Thyroid gland (tissue), 4 donors: ENCODE measurements at regions not wholly inside any gene's neighbourhood (a gene's known extent, or its start where the extent isn't known, plus 50 kb on each side); places are given as distances from the start of the nearest gene placed in this dataset.

Experiments
- CTCF ChIP-seq, 6 experiments: fragments of 200-600 bp in 3 of 6; fragments of 450-650 bp in 3 of 6; sonication (generic) in 3 of 6; IDR thresholded peaks; one replicate each; pipeline ENCODE4 v1.5.1; 2016 to 2019; ENCODE audit warnings: antibody characterized with exemption in 6 of 6, mild to moderate bottlenecking in 2 of 6, inconsistent platforms in 1 of 6, moderate library complexity in 1 of 6
- POLR2A ChIP-seq, 2 donors: fragments of 450-650 bp; IDR thresholded peaks; one replicate each; pipeline ENCODE4 v1.6.1; 2017; ENCODE audit warnings: antibody characterized with exemption in 2 of 2, mild to moderate bottlenecking in 2 of 2, moderate library complexity in 1 of 2

GRCh38 chr2:60377825-60378224 lies 175.6 kb downstream of the BCL11A start:
- TF ChIP-seq POLR2A (IDR thresholded peaks at IDR 0.05) (no peak), CTCF (IDR thresholded peaks at IDR 0.05) (no peak)
